HG03521 (cell line): ENCODE measurements at regions not wholly inside any gene's neighbourhood (a gene's known extent, or its start where the extent isn't known, plus 50 kb on each side); places are given as distances from the start of the nearest gene placed in this dataset.

Experiments used
- ATAC-seq: cut with Tn5 transposase; IDR thresholded peaks from one replicate; pipeline ENCODE4 v1.9.1; 2021; ENCODE audit warnings: mild to moderate bottlenecking, moderate library complexity; ENCODE audit not compliant: unreplicated experiment

- ATAC-seq = no peak
Measured at GRCh38 chr13:90084684-90085290, 1262.7 kb upstream of the MIR17HG start.

DNA sequence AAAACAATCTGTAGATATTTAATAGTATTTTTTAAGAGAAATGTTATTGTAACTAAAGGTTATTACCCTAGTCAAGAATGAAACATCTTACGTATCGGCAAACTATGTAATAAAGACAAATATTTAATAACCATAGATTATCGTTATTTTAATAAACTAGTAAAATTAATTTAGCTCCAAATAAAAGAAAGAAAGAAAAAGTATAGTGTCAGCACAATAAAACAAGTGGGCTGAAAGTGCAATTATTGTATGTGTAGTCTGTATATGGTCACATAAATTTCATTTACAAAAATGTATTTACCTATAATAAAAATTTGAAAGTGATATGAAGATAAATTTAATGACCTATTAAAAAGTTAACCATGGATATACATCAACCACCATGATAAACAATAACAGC lies 1258.4 kb upstream of the MIR17HG start:
- ATAC-seq = no peak

DNA sequence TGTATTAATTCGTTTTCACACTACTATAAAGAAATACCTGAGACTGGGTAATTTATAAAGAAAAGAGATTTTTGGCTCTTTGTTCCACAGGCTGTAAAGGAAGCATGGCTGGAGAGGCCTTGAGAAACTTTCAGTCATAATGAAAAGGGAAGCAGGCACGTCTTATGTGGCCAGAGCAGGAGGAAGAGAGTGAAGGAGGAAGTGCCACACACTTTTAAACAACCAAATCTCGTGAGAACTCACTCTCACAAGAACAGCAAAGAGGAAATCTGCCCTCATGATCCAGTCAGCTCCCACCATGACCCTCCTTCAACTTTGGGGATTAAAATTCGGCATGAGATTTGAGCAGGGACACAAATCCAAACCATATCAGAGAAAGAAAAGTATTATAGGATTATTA lies 1255.9 kb upstream of the MIR17HG start:
- no peak for ATAC-seq

GRCh38 chr13:90094357-90094756 lies 1253.1 kb upstream of the MIR17HG start:
- no peak for ATAC-seq

GRCh38 chr13:90098577-90098976 lies 1248.9 kb upstream of the MIR17HG start:
- no peak for ATAC-seq

GRCh38 chr13:90099847-90100246 lies 1247.6 kb upstream of the MIR17HG start:
- ATAC-seq = no peak

DNA sequence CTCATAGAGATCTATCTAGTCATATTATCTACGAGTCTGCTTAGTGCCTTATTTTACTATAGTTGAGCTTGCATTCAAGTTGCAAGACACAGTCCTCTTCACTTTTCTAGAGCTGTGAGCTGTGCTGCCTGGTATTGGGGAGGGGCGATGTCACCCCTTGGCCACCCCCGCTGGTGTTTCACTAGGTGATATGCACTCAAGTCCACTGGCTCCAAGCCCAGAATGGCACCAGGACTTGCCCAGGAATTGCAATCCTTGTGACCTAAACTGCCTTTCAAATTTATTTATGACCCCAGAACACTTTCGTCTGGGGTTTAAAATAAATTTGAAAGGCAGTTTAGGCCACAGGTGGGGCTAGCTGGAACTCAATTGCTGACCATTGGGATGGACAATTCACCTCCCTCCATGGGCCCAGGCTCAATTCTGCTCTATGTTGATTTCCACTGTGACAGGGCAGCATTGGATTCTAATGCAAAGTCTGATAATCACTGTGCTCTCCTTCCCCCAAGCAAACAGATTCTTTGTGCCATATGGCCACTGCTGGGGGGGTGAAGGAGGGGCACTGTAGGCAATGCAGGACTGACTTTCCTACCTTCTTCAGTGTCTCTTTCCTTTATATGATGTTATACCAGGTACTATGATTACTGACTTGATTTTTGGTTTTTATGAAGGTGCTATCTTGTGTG lies 1244.2 kb upstream of the MIR17HG start:
- no peak for ATAC-seq

- no peak for ATAC-seq
Measured at GRCh38 chr13:90104764-90105163, 1242.7 kb upstream of the MIR17HG start.

GRCh38 chr13:90105276-90105675 lies 1242.2 kb upstream of the MIR17HG start:
- ATAC-seq = no peak

DNA sequence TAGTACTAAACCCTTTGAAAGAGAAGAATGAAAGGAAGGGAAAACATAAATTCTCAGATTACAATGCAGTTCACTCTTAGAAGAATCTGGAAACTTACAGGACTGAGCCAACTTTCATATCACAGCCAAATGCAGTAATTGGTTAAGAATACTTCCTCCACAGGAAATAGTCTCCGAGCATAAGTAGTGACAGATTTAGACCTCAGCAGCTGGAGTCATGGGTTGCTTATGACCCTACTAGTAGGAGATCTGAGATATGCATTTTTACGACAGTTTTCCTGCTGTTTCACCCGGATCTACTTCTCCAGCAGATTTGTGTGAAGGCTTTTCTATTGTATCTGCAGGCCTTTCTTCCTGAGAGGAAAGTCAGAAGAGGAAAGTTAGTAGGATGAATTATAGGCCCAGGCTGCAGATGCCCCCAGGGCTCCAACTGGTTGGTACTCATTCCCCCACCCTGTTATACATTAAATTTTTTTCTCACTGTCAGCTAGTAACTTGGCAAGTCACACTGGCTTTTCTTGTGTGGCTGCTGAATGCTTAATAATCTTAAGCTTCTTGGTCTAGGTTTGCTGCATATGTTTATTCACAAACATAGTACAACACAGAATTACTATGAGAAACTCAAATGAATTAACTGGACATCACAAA lies 1241.5 kb upstream of the MIR17HG start:
- no peak for ATAC-seq

DNA sequence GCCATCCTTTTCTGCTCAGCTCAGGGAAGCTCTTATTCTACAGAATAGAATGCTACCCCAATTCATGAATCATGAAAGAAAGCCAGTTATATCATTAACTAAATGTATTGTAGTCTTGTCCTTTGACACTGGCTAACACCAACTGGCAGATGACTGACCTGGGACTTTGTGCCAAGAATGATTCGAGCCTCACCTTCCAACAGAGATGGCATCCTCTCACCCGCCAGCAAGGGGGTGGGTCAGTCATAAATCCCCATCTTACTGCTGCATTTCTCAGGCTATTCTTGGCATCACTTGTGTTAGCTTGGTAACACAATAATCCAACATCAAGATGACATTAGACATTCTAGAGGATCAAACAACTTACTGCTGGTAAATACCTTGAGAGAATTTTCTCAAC lies 1239.8 kb upstream of the MIR17HG start:
- no peak for ATAC-seq

DNA sequence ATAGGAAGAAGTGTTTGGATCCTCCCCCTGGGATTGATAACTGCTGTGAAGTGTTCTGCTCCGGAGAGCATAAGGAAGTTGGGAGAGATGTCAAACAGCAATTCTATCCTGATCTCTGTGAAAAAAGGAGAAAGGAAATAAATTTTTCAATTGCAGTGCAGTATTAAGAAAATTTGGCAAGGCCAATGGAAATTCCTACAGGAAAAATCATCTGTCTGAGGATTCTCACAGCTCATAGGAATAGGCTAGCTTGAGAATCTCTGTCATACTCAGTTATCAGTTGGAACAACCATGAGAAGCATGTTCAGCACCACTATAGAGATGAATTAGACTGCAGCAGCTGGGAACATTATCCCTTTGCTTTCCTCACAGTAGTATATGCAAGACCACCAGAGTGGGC lies 1238.9 kb upstream of the MIR17HG start:
- ATAC-seq = no peak

GRCh38 chr13:90116121-90116520 lies 1231.4 kb upstream of the MIR17HG start:
- no peak for ATAC-seq

- no peak for ATAC-seq
Measured at GRCh38 chr13:90118467-90119071, 1228.9 kb upstream of the MIR17HG start.

DNA sequence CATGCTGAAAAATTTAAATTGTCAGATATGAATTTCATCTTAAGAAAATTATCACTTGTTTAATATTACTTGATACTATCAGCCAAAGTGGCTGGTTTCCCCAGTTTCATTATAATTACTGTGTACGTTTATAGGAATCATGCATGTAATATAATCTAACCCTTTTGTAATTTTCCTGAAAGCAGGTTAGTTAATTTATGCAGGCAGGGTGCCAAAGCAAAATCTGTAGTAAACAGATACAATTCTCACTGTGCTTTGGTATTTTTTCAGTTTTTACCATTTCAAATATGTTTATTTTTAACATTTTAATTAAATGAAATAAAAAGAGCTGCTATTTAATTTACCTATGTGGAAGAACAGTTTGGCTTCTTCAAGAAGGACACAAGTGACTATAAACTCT lies 1227.5 kb upstream of the MIR17HG start:
- ATAC-seq = no peak

DNA sequence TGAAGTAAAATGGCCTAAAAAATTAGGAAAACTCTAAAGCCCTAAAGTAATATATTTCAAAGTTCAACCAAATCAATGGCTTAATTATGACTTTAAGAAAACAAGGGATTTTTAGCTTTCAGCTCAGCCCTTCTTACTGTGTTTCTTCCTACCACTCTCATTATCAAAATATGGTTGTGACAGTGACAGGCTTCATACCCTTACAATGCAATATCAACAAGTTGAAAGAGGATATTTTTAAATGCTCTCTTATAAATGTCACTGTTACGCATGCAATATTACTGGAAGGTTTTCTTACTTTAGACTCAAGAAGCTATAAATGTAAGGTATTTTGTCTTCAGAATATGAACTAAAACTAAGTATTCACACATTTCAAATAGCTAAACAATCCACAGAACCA lies 1225.7 kb upstream of the MIR17HG start:
- ATAC-seq = no peak

GRCh38 chr13:90122531-90122930 lies 1225.0 kb upstream of the MIR17HG start:
- ATAC-seq = no peak

DNA sequence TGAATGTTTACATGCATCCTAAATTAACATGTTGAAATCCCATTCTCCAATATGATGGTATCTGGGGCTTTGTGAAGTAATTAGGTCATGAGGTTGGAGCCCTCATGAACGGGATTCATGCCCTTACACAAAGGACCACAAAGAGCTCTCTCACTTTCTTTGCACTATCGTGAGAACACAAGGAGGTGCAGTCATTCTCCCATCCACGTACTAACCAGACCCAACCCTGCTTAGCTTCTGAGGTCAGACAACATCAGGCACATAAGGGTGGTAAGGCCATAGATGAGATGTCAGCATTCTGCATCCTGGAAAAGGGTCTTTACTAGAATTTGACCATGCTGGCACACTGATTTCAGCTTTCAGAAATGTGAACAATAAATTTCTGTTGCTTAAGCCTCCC lies 1211.9 kb upstream of the MIR17HG start:
- no peak for ATAC-seq

DNA sequence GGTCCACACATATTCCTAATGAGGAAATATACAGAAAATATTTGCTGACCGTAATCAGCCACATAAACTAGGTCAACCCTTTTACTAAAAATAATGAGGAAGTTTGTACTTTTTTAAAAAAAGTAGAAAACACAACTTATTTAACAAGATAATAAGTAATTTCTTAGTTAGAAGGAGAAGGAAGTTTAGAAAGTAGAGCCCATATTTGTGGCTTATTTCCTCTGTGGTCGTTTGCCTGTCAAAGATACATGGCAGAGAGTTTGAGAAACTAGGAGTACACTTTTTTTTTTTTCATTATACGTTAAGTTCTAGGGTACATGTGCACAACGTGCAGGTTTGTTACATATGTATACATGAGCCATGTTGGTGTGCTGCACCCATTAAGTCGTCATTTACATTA lies 1205.2 kb upstream of the MIR17HG start:
- ATAC-seq = no peak

DNA sequence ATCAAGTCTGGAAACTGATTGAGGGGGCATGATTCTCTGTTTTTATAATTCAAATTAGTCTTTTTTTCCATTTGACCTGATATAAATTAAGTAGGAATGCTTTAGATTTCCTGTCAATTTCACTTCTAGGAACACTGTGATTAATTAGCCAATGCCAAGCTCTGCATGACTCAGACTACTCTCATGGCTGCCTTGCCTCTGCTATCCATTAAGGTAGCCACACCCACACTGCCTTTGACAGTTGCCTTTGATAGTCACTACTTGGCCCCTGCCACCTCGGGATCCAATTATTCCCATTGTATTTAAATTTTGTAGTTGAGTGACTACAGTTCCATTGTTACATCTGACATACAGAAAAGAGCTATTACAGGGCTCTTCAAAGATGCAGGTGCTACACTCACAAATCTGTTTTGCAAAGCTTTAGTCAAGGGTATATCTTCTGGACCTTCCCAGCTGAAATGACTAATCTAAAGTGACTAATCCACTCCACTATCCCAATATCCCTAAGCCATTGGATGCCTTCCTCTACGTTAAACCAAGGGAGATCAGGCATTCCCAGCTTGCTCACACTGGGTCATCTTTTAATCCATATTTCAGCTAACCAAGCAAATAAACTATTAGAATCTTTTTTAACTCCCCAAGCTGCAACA lies 1193.1 kb upstream of the MIR17HG start:
- no peak for ATAC-seq

DNA sequence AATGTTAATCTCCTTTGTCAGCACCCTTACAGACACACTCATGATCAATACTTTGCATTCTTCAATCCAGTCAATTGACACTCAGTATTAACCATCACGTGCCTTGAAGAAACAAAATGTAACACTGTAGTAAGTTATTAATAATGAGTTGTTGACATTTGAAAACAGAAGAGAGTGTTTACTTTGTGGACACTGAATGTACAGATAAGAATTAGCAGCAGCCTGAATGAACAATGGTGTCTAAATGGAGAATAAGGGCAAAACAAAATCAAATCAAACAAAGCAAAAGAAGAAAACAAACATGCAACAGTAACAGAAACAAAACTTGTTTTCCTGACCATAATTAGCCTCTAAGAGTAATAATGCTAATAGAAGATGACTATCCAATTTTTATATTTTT lies 1191.1 kb upstream of the MIR17HG start:
- ATAC-seq = no peak

- no peak for ATAC-seq
Measured at GRCh38 chr13:90168953-90169352, 1178.5 kb upstream of the MIR17HG start.
